OCI-LY1 (cell line): ENCODE measurements at regions not wholly inside any gene's neighbourhood (a gene's known extent, or its start where the extent isn't known, plus 50 kb on each side); places are given as distances from the start of the nearest gene placed in this dataset.

Experiments used
- H2AFZ ChIP-seq: fragments of 200-600 bp; sonication (generic), shearing (Covaris generic); 2 replicates; pipeline ENCODE4 v1.6.0; 2014; ENCODE audit warnings: antibody characterized with exemption, mild to moderate bottlenecking, low read length
- H3F3A ChIP-seq: fragments of 200-600 bp; sonication (generic), shearing (Covaris generic); 2 replicates; pipeline ENCODE4 v1.6.0; 2014; ENCODE audit warnings: mild to moderate bottlenecking, antibody characterized with exemption, low read length, moderate library complexity; ENCODE audit not compliant: insufficient read depth
- H3K27ac ChIP-seq: fragments of 200-600 bp; sonication (generic); 2 replicates; pipeline ENCODE4 v1.5.1; 2014; ENCODE audit warnings: low read length, mixed run types, mild to moderate bottlenecking, low read depth; ENCODE audit not compliant: poor library complexity, severe bottlenecking
- H3K27me3 ChIP-seq: fragments of 200-600 bp; sonication (generic); 2 replicates; pipeline ENCODE4 v1.6.0; 2014; ENCODE audit warnings: antibody characterized with exemption, mild to moderate bottlenecking, low read length, moderate library complexity; ENCODE audit not compliant: insufficient read depth
- H3K36me3 ChIP-seq: fragments of 200-600 bp; sonication (generic); 2 replicates; pipeline ENCODE4 v1.6.1; 2014; ENCODE audit warnings: mild to moderate bottlenecking, antibody characterized with exemption, low read length, moderate library complexity, mixed read lengths; ENCODE audit not compliant: insufficient read depth
- H3K4me1 ChIP-seq: fragments of 200-600 bp; sonication (generic); 2 replicates; pipeline ENCODE4 v1.5.1; 2014; ENCODE audit warnings: mild to moderate bottlenecking, low read length, moderate library complexity; ENCODE audit not compliant: insufficient read depth, severe bottlenecking
- H3K4me2 ChIP-seq: fragments of 200-600 bp; sonication (generic), shearing (Covaris generic); 2 replicates; pipeline ENCODE4 v1.6.1; 2014; ENCODE audit warnings: low read length
- H3K4me3 ChIP-seq: fragments of 200-600 bp; sonication (generic); 2 replicates; pipeline ENCODE4 v1.5.1; 2014; ENCODE audit warnings: low read length, low read depth, mild to moderate bottlenecking, mixed read lengths; ENCODE audit not compliant: poor library complexity, severe bottlenecking
- H3K79me2 ChIP-seq: fragments of 200-600 bp; shearing (Covaris generic); 2 replicates; pipeline ENCODE4 v1.6.1; 2016; ENCODE audit warnings: mixed run types, low read length, mixed read lengths; ENCODE audit not compliant: insufficient read depth
- H3K9ac ChIP-seq: fragments of 200-600 bp; sonication (generic), shearing (Covaris generic); 2 replicates; pipeline ENCODE4 v1.6.1; 2014; ENCODE audit warnings: mild to moderate bottlenecking, low read length, mixed read lengths
- H3K9me2 ChIP-seq: fragments of 200-600 bp; sonication (generic), shearing (Covaris generic); 2 replicates; pipeline ENCODE4 v1.6.1; 2014; ENCODE audit warnings: low read depth, mild to moderate bottlenecking, low read length, mixed read lengths
- H3K9me3 ChIP-seq: fragments of 200-600 bp; shearing (Covaris generic); 2 replicates; pipeline ENCODE4 v1.6.1; 2014; ENCODE audit warnings: low read length, mixed read lengths
- H4K20me1 ChIP-seq: fragments of 200-600 bp; sonication (generic), shearing (Covaris generic); 2 replicates; pipeline ENCODE4 v1.6.0; 2016; ENCODE audit warnings: mild to moderate bottlenecking, low read length; ENCODE audit not compliant: insufficient read depth
- EZH2 ChIP-seq: fragments of 200-600 bp; sonication (generic), shearing (Covaris generic); IDR thresholded peaks from 2 replicates; pipeline ENCODE4 v1.8.0; 2017; ENCODE audit warnings: borderline replicate concordance, mixed run types, mild to moderate bottlenecking, antibody characterized with exemption, low read length, moderate library complexity, mixed read lengths
- TF ChIP-seq, protein P1 (sequence below): fragments of 200-600 bp; sonication (generic), shearing (Covaris generic); IDR thresholded peaks from 2 replicates; pipeline ENCODE4 v1.5.1; 2017; ENCODE audit warnings: mild to moderate bottlenecking, antibody characterized with exemption, low read length, moderate library complexity, mixed read lengths

- Histone ChIP-seq H3K9me3 (no peaks in the 10 kb centered on the region), H3K27ac (no peak overlapping the region), H3K36me3 (no peaks in the 10 kb centered on the region), H3K79me2 (no peaks in the 10 kb centered on the region), H3K4me1 (no peaks in the 10 kb centered on the region), H3K9ac (no peak overlapping the region), H3K9me2 (no peaks in the 10 kb centered on the region), H2AFZ (no peak overlapping the region), H3K27me3 (no peaks in the 10 kb centered on the region), H4K20me1 (no peaks in the 10 kb centered on the region), H3K4me2 (no peak overlapping the region), H3K4me3 (no peak overlapping the region), H3F3A (no peaks in the 10 kb centered on the region)
- TF ChIP-seq, protein P1, sequence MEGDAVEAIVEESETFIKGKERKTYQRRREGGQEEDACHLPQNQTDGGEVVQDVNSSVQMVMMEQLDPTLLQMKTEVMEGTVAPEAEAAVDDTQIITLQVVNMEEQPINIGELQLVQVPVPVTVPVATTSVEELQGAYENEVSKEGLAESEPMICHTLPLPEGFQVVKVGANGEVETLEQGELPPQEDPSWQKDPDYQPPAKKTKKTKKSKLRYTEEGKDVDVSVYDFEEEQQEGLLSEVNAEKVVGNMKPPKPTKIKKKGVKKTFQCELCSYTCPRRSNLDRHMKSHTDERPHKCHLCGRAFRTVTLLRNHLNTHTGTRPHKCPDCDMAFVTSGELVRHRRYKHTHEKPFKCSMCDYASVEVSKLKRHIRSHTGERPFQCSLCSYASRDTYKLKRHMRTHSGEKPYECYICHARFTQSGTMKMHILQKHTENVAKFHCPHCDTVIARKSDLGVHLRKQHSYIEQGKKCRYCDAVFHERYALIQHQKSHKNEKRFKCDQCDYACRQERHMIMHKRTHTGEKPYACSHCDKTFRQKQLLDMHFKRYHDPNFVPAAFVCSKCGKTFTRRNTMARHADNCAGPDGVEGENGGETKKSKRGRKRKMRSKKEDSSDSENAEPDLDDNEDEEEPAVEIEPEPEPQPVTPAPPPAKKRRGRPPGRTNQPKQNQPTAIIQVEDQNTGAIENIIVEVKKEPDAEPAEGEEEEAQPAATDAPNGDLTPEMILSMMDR = no peak
- no peak for TF ChIP-seq EZH2
These were observed 66.4 kb upstream of the CD180 start for GRCh38 chr5:67262956-67263355.

DNA sequence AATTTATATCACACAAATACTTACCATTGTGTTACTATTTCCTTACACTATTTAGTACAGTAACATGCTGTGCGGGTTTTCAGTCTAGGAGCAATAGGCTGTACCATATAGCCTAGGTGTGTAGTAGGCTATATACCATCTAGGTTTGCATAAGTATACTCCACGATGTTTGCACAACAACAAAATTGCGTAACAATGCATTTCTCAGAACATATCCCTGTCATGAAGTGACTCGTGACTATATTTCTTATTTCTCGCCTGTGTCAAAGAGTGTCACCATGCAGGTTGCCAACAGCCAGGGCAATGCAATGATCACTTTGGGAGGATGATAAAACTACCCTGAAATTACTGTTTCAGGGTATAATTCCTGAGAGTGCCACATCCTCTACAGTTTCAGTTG, 65.6 kb upstream of the CD180 start:
- Histone ChIP-seq H3K9ac (no peak overlapping the region), H4K20me1 (no peaks in the 10 kb centered on the region), H3K79me2 (no peaks in the 10 kb centered on the region), H3K4me2 (no peak overlapping the region), H3K4me3 (no peak overlapping the region), H3K9me2 (no peaks in the 10 kb centered on the region), H3K4me1 (no peaks in the 10 kb centered on the region), H3K27me3 (no peaks in the 10 kb centered on the region), H2AFZ (no peak overlapping the region), H3K9me3 (no peaks in the 10 kb centered on the region), H3F3A (no peaks in the 10 kb centered on the region), H3K27ac (no peak overlapping the region), H3K36me3 (no peaks in the 10 kb centered on the region)
- TF ChIP-seq EZH2 = no peak
- TF ChIP-seq, protein P1 = no peak

DNA sequence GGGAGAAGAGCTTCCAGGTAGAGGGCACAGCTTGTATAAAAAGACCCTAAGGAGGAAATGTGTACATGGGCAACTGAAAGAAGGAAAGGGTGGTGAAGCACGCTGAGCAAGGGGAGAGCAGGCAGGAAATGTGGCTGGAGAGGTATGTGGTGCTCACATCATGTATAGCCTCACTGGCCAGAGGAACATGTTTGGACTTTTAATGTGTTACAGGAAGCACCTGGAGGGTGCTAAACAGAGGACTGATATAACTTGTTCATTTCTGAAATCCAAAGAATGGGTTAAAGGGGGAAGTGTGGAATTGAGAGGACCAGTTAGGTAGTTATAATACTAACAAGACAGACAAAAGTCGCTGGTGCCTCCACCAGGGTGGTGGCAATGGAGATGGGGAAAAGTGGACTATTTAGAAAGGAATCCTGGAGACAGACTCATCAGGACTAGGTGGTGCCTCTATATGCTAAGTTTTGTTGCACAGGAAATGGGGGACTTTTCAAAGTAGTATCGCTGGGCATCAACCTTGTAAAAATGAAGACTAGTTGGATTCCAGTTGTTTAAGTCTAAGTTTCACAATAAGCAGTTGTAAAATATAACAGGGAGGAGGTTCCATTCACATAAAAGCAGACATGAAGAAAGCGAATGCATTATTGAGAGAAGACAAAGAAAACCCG, 63.1 kb upstream of the CD180 start:
- Histone ChIP-seq H3K9me2 (no peaks in the 10 kb centered on the region), H4K20me1 (no peaks in the 10 kb centered on the region), H3K36me3 (no peaks in the 10 kb centered on the region), H3K9ac (no peak overlapping the region), H3K9me3 (no peaks in the 10 kb centered on the region), H3K4me3 (no peak overlapping the region), H3K27ac (no peak overlapping the region), H3F3A (no peaks in the 10 kb centered on the region), H3K79me2 (no peaks in the 10 kb centered on the region), H3K27me3 (no peaks in the 10 kb centered on the region), H2AFZ (no peak overlapping the region), H3K4me2 (no peak overlapping the region), H3K4me1 (no peaks in the 10 kb centered on the region)
- no peak for TF ChIP-seq EZH2

DNA sequence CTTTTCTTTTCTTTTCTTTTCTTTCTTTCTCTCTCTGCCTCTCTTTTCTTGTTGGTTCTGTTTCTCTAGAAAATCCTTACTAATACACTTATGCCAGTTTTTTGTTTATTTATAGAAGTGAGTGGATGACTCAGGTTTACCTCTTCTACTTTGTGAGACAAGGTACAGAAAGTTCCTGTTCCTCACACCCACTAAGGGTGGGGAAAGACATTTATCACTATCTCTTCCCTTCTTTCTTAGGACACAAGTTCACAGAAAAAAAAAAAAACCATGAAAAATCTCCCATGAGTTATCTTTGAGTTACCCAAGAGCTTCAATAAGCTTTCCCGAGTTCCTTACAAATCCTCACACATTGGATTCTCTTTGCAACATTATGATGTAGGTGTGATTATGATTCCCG, 60.9 kb upstream of the CD180 start:
- no peaks in the 10 kb centered on the region for H3K36me3 ChIP-seq
- H4K20me1 ChIP-seq = no peaks in the 10 kb centered on the region
- H3K4me1 ChIP-seq = no peaks in the 10 kb centered on the region
- no peaks in the 10 kb centered on the region for H3K9me2 ChIP-seq
- H3K79me2 ChIP-seq = no peaks in the 10 kb centered on the region
- no peak overlapping the region for H3K9ac ChIP-seq
- no peak overlapping the region for H3K27ac ChIP-seq
- H3F3A ChIP-seq = no peaks in the 10 kb centered on the region
- H3K9me3 ChIP-seq = no peaks in the 10 kb centered on the region
- H2AFZ ChIP-seq = no peak overlapping the region
- no peak overlapping the region for H3K4me2 ChIP-seq
- TF ChIP-seq EZH2 = no peak
- TF ChIP-seq, protein P1 = no peak
- no peak overlapping the region for H3K4me3 ChIP-seq
- H3K27me3 ChIP-seq = no peaks in the 10 kb centered on the region
